ENCODE measurements at regions not wholly inside any gene's neighbourhood (a gene's known extent, or its start where the extent isn't known, plus 50 kb on each side); places are given as distances from the start of the nearest gene placed in this dataset.

DNA sequence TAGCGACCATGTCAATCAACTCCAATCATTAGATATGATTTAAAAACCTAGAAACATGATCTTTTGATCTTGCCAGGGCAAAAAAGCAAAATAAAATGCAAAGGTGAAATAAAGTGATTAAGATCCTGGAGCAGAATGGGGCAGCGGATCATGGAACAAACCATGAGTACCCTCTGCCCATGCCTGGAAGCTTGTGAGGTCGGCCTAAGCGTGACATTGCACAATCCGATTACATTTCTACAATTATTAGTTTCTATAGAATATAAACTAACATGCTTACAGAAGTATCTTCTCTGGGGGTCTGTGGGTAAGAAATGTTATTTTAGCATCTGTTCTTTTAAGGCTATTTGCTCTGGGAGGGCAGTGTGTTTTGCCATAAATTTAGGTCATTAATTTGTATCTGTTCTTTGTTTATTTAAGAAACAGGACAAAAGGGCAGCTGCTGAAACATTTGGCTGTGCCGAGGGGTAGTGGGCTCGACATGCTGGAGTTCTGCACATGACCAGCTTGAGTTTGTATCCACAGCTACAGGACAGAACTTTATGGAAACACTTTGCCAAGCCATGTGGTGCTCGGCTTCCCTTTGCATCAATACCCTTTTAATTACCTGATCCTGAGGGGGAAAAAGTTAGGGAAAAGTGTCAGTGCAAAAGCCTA, 55.9 kb downstream of the ZBTB18 start:
- intact Hi-C loops (cut with DNase I, micrococcal nuclease) = no loop called here

DNA sequence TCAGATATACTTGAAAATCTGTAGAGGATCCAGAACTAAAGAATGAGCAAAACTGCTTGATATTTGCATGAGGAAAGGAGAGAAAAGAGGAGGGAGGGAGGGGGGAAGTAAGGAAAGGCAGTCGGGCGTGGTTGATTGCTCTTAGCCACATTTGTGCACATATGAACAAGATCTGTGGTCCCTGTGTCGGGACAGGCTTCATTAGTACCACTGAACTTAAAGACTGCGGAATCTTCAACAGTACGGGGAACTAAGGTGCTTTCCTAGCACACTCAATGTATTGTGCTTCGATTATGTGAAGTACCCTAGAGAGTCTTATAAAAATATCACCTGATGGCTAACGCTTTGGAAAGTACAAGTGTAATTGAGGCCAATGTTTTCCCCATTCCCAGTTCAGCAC, 59.9 kb downstream of the ZBTB18 start:
- intact Hi-C loops (cut with DNase I, micrococcal nuclease) = no loop called here
- H3K9me3 ChIP-seq = no peaks in the 10 kb centered on the region
- no peak for ATAC-seq
- no peak overlapping the region for H3K4me3 ChIP-seq
- DNase-seq = no peak
- H3K36me3 ChIP-seq (ENCODE audit: low read depth) = no peaks in the 10 kb centered on the region
- TF ChIP-seq, protein P1, sequence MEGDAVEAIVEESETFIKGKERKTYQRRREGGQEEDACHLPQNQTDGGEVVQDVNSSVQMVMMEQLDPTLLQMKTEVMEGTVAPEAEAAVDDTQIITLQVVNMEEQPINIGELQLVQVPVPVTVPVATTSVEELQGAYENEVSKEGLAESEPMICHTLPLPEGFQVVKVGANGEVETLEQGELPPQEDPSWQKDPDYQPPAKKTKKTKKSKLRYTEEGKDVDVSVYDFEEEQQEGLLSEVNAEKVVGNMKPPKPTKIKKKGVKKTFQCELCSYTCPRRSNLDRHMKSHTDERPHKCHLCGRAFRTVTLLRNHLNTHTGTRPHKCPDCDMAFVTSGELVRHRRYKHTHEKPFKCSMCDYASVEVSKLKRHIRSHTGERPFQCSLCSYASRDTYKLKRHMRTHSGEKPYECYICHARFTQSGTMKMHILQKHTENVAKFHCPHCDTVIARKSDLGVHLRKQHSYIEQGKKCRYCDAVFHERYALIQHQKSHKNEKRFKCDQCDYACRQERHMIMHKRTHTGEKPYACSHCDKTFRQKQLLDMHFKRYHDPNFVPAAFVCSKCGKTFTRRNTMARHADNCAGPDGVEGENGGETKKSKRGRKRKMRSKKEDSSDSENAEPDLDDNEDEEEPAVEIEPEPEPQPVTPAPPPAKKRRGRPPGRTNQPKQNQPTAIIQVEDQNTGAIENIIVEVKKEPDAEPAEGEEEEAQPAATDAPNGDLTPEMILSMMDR (IDR thresholded peaks at IDR 0.05) = no peak
- no peaks in the 10 kb centered on the region for H3K4me1 ChIP-seq (ENCODE audit: low read depth)

More for the DNA sequence above, 55.9 kb downstream of the ZBTB18 start:
- Histone ChIP-seq H3K9me3 (no peaks in the 10 kb centered on the region), H3K36me3 (ENCODE audit: low read depth) (no peaks in the 10 kb centered on the region), H3K4me3 (no peak overlapping the region), H3K4me1 (ENCODE audit: low read depth) (no peaks in the 10 kb centered on the region)
- ATAC-seq = no peak
- DNase-seq = no peak
- TF ChIP-seq, protein P1 (IDR thresholded peaks at IDR 0.05) = no peak

DNA sequence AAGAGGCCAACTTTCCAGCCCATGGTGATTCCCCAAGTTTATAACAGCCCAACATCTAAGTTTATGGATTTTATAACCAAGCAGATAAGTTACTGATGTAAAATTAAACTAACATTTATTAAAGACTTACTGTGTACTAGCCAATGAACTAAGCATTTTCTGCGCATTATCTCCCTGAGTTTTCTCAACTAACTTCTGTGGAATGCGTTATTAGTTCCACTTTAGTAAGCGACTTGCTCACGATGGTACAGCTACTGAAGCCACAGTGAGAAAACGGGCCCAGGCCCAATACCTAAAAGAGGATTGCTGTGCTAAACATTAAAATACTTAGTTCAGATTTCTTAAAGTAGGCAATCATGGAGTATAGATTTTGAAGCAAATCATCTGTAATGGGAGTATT, 61.0 kb downstream of the ZBTB18 start:
- H3K36me3 ChIP-seq (ENCODE audit: low read depth) = no peaks in the 10 kb centered on the region
- H3K9me3 ChIP-seq = no peaks in the 10 kb centered on the region
- TF ChIP-seq, protein P1 (IDR thresholded peaks at IDR 0.05) = no peak
- intact Hi-C loops (cut with DNase I, micrococcal nuclease) = no loop called here
- ATAC-seq (no peak), DNase-seq (no peak)
- H3K4me1 ChIP-seq (ENCODE audit: low read depth) = no peaks in the 10 kb centered on the region
- H3K4me3 ChIP-seq = no peak overlapping the region

DNA sequence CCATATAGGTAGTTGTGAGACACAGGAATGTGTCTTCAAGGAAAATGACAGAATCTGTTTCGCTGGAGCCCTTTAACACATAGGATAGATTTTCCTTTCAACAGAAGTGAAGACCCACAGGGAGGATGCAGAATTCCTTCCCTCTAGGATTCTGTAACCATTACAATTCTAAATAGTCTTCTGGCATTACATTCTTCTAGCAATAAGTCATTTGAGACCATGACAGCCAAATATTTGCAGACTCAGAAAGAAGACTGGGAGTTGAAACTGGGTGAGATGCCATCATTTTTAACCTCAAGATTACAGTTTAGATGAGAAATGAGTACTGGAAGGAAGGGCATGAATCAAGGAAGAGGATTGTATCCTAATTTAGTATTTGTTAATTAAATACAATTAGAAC, 61.6 kb downstream of the ZBTB18 start:
- TF ChIP-seq, protein P1 (IDR thresholded peaks at IDR 0.05) = no peak
- H3K36me3 ChIP-seq (ENCODE audit: low read depth) = no peaks in the 10 kb centered on the region
- H3K4me3 ChIP-seq = no peak overlapping the region
- H3K4me1 ChIP-seq (ENCODE audit: low read depth) = no peaks in the 10 kb centered on the region
- ATAC-seq = no peak
- DNase-seq = no peak
- intact Hi-C loops (cut with DNase I, micrococcal nuclease) = no loop called here
- no peaks in the 10 kb centered on the region for H3K9me3 ChIP-seq

DNA sequence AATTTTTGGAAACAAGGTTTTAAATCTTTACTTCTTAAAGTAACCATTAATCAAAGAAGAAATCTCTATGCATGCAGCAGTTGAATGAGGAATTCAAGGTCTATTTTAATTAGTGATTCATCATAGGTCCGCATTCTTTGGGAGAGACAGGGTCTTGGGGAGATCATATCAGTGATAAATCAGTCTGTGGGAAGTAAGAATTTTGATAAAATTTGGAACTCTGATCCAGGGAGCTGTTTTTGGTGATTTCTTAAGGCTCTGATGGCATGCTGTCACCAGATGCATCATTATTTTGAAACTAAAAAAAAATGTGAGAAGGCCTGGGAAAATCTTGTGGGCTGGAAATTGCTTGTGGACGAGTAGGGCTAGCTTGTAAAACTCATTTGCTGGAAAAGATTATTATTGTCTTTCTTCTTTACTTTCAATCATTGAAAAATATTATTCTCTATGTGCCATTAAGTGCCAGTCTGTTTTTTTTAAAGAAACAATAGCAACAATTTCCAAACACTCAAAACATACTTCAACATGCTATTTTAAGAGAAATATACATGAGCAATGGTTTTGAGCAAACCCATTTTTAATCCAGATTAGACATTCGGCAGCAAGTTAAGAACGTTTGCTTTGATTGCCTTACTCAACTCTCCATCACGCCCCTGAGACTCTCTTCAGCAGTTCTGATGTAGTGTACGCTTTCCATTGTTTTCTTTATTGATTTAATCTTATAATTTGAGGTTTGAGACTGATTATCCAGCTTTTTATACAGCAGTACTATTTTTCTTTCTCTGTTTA, 62.6 kb downstream of the ZBTB18 start:
- H3K4me1 ChIP-seq (ENCODE audit: low read depth) = no peaks in the 10 kb centered on the region
- H3K36me3 ChIP-seq (ENCODE audit: low read depth) = no peaks in the 10 kb centered on the region
- DNase-seq (no peak), ATAC-seq (no peak)
- TF ChIP-seq, protein P1 (IDR thresholded peaks at IDR 0.05) = no peak
- intact Hi-C loops (cut with DNase I, micrococcal nuclease) = no loop called here
- H3K4me3 ChIP-seq = no peak overlapping the region
- H3K9me3 ChIP-seq = no peaks in the 10 kb centered on the region
